ENCODE measurements at regions not wholly inside any gene's neighbourhood (a gene's known extent, or its start where the extent isn't known, plus 50 kb on each side); places are given as distances from the start of the nearest gene placed in this dataset.

DNA sequence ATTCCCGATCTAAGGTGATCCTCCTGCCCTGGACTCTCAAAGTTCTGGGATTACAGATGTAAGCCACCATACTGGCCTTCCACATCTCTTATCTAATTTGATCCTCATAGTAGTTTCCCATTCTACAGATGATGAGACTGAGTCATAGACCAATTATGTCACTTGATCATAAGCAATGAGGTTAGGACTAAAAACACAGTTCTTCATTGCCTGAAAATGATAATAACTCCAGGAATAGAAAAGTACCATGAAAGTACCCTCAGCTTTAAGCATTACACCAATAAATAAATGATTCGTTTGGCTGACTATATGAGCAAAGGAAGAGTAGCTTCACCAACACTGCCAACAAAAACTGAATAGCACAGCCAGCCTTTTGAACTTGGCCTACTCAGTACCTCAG is 389.5 kb downstream of the ACTL7B start:
- TF ChIP-seq, protein P1, sequence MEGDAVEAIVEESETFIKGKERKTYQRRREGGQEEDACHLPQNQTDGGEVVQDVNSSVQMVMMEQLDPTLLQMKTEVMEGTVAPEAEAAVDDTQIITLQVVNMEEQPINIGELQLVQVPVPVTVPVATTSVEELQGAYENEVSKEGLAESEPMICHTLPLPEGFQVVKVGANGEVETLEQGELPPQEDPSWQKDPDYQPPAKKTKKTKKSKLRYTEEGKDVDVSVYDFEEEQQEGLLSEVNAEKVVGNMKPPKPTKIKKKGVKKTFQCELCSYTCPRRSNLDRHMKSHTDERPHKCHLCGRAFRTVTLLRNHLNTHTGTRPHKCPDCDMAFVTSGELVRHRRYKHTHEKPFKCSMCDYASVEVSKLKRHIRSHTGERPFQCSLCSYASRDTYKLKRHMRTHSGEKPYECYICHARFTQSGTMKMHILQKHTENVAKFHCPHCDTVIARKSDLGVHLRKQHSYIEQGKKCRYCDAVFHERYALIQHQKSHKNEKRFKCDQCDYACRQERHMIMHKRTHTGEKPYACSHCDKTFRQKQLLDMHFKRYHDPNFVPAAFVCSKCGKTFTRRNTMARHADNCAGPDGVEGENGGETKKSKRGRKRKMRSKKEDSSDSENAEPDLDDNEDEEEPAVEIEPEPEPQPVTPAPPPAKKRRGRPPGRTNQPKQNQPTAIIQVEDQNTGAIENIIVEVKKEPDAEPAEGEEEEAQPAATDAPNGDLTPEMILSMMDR (IDR thresholded peaks at IDR 0.05) = no peak
- TF ChIP-seq POLR2A (IDR thresholded peaks at IDR 0.05) = no peak
